ENCODE measurements at regions not wholly inside any gene's neighbourhood (a gene's known extent, or its start where the extent isn't known, plus 50 kb on each side); places are given as distances from the start of the nearest gene placed in this dataset.

DNA sequence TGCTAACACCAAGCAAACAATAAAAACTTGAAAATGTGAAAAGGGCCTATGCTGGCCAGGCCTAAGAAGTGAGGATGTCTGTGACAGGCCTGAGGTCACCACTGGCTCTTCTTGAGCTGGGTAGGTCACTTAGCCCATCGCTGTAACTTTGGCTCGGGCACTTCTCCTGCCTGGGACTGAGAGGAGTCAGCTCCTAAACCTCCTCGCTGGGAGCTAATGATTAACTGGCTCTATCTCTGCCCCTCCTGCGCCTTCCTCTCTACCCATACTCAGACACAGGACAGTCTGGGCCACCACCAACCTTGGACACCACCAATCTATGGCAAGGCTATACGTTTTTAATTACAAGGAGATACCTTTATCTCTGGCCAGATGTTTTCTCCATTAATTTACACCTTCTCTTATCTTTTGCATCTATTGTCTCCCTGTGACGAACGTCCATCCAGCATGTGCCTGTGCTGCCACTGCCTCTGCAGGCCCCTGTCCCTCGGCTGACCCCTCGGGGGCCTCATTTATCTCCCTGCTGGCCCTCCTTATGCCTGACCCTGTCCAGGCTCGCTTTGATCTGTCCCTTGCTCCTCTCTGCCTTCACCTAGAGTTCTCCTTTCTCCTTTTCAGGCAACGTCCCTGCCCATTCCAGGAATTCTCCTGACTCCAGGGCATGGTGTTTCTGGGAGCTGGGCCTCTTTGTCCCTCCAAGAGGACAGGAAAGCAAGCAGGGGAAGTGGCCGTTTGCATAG lies 149.1 kb upstream of the GATA6 start:
- intact Hi-C loops (cut with DNase I): no loop called here
- Histone ChIP-seq H3K36me3 (no peaks in the 10 kb centered on the region), H3K4me1 (peaks cover 12% of the 10 kb centered on the region), H3K4me3 (no peak overlapping the region), H3K27me3 (no peaks in the 10 kb centered on the region), H3K9me3 (no peaks in the 10 kb centered on the region), H3K27ac (peak overlapping the region; percentile 71), H3K9ac (ENCODE audit: low read depth in 2 of 2, low read length in 2 of 2) (peak overlapping the region in 1 of 2 donors; percentile 30)
- TF ChIP-seq, protein P1, sequence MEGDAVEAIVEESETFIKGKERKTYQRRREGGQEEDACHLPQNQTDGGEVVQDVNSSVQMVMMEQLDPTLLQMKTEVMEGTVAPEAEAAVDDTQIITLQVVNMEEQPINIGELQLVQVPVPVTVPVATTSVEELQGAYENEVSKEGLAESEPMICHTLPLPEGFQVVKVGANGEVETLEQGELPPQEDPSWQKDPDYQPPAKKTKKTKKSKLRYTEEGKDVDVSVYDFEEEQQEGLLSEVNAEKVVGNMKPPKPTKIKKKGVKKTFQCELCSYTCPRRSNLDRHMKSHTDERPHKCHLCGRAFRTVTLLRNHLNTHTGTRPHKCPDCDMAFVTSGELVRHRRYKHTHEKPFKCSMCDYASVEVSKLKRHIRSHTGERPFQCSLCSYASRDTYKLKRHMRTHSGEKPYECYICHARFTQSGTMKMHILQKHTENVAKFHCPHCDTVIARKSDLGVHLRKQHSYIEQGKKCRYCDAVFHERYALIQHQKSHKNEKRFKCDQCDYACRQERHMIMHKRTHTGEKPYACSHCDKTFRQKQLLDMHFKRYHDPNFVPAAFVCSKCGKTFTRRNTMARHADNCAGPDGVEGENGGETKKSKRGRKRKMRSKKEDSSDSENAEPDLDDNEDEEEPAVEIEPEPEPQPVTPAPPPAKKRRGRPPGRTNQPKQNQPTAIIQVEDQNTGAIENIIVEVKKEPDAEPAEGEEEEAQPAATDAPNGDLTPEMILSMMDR (IDR thresholded peaks at IDR 0.05): no peak
- peak; percentile 80 for DNase-seq

DNA sequence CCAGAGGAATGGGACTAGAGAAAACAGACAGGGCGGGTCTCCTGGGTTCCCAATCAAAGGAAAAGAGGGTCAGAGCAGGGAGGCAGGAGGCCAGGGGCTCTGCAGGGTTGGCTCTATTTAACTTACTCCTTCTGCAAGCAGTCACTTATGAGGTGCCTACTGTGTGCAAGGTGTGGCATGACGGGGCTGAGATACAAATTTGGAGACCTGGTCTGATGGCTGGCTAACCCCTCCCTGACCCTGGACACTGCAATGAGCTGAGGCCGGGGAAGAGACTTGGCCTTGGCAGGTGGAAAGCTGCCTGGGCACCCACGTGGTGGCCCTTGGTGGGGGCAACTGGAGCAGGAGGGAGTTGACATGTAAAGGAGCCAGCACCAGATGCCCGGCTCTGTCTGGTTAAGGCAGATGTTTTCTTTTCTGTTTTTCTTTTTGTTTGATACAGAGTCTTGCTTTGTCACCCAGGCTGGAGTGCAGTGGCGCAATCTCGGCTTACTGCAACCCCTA lies 148.5 kb upstream of the GATA6 start:
- H3K27ac ChIP-seq: peak overlapping the region; percentile 71
- no peak overlapping the region for H3K4me3 ChIP-seq
- H3K9ac ChIP-seq (ENCODE audit: low read depth in 2 of 2, low read length in 2 of 2): peak overlapping the region in 1 of 2 donors; percentile 30
- no peaks in the 10 kb centered on the region for H3K36me3 ChIP-seq
- no peaks in the 10 kb centered on the region for H3K9me3 ChIP-seq
- no peaks in the 10 kb centered on the region for H3K27me3 ChIP-seq
- intact Hi-C loops (cut with DNase I): no loop called here
- peaks cover 12% of the 10 kb centered on the region for H3K4me1 ChIP-seq
- TF ChIP-seq, protein P1 (IDR thresholded peaks at IDR 0.05): no peak
- peak; percentile 38 for DNase-seq

DNA sequence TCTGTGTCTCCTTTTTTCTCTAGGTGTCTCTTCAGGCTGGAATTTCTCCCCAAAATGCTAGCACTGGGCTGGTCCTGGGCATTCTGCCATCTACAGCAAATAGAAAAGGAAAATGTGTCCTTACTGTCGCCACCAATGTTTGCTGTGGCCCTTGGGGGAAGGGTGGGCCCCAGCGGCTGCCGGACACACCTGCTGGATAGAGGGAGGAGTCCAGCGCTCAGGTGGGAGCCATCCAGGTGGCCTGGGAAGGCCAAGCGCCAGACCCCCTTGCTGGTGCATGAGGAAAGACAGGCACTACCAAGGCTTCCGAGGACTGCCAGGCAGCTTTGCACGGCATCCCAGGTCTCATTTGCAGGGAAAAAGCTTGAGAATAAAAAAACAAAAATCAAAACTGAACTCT lies 147.7 kb upstream of the GATA6 start:
- peak overlapping the region; percentile 71 for H3K27ac ChIP-seq
- DNase-seq: peak; percentile 83
- no peaks in the 10 kb centered on the region for H3K27me3 ChIP-seq
- H3K36me3 ChIP-seq: no peaks in the 10 kb centered on the region
- TF ChIP-seq, protein P1 (IDR thresholded peaks at IDR 0.05): no peak
- H3K4me1 ChIP-seq: peaks cover 12% of the 10 kb centered on the region
- H3K9me3 ChIP-seq: no peaks in the 10 kb centered on the region
- H3K9ac ChIP-seq (ENCODE audit: low read depth in 2 of 2, low read length in 2 of 2): peak overlapping the region in 1 of 2 donors; percentile 13
- intact Hi-C loops (cut with DNase I): no loop called here
- H3K4me3 ChIP-seq: no peak overlapping the region

DNA sequence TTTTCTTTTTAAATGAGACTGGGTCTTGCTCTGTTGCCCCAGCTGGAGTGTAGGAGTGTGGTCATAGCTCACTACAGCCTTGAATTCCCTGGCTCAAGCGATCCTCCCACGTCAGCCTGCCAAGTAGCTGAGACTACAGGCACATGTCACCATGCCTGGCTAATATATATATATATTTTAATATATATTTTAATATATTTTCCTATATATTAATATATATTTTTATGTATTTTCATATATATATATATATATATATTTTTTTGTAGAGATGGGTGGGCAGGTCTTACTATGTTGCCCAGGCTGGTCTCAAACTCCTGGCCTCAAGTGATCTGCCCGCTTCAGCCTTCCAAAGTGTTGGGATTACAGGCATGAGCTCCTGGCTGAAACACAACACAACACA lies 144.5 kb upstream of the GATA6 start:
- Histone ChIP-seq H3K4me1 (peaks cover 12% of the 10 kb centered on the region), H3K9me3 (no peaks in the 10 kb centered on the region), H3K27ac (no peak overlapping the region), H3K36me3 (no peaks in the 10 kb centered on the region), H3K4me3 (no peak overlapping the region), H3K9ac (ENCODE audit: low read depth in 2 of 2, low read length in 2 of 2) (no peak overlapping the region), H3K27me3 (no peaks in the 10 kb centered on the region)
- intact Hi-C loops (cut with DNase I): no loop called here
- TF ChIP-seq, protein P1 (IDR thresholded peaks at IDR 0.05): no peak
- DNase-seq: no peak

DNA sequence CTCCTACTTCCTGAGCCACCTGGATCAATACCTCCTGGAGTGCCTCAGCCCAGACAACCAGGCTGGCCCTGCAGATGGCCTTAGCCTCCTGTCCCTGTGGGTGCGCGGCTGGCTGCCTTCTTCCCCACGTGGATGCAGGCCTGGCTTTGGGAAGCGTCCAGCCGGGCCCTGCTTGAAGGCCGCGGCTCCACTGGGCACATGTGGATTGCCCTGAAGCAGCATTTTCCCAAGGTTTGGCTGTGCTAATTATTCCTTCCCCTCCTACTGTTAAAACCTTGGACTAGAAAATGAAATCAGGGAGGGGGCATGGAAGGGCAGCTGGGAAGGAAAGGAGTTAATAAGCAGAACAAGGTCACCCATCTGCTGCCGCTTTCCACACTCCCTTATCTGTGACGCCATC lies 143.0 kb upstream of the GATA6 start:
- no peak overlapping the region for H3K9ac ChIP-seq (ENCODE audit: low read depth in 2 of 2, low read length in 2 of 2)
- H3K27ac ChIP-seq: no peak overlapping the region
- no peak overlapping the region for H3K4me3 ChIP-seq
- no peak for DNase-seq
- H3K36me3 ChIP-seq: no peaks in the 10 kb centered on the region
- intact Hi-C loops (cut with DNase I): no loop called here
- H3K9me3 ChIP-seq: no peaks in the 10 kb centered on the region
- TF ChIP-seq, protein P1 (IDR thresholded peaks at IDR 0.05): no peak
- no peaks in the 10 kb centered on the region for H3K4me1 ChIP-seq
- H3K27me3 ChIP-seq: no peaks in the 10 kb centered on the region

Measured in colonic mucosa (tissue), 4 donors.